Heart right ventricle (tissue), 16 donors: ENCODE measurements at regions not wholly inside any gene's neighbourhood (a gene's known extent, or its start where the extent isn't known, plus 50 kb on each side); places are given as distances from the start of the nearest gene placed in this dataset.

ENCODE experiments used
- ATAC-seq, 8 donors: fragments of 200-7000 bp; cut with Tn5 transposase; one replicate each; pipeline ENCODE4 v1.9.1; 2020; ENCODE audit warnings: mild to moderate bottlenecking in 8 of 8, moderate library complexity in 8 of 8, moderate number of reproducible peaks in 1 of 8
- DNase-seq, 2 donors: peaks; one replicate each; pipeline ENCODE4 v3.0.0-alpha.2; 2020
- H3K27ac ChIP-seq, 10 donors: fragments of 200-600 bp; sonication (generic) in 2 of 10; one replicate each; pipeline versions ENCODE4 v1.5.0 to v1.8.0; 2020 to 2022; ENCODE audit warnings: mild to moderate bottlenecking in 3 of 10
- H3K27me3 ChIP-seq, 7 donors: fragments of 200-600 bp; one replicate each; pipeline ENCODE4 v1.8.0; 2021 to 2022; ENCODE audit warnings: mild to moderate bottlenecking in 2 of 7
- H3K36me3 ChIP-seq, 9 donors: fragments of 200-600 bp; sonication (generic) in 1 of 9; one replicate each; pipeline versions ENCODE4 v1.5.0 to v1.8.0; 2020 to 2022; ENCODE audit warnings: mild to moderate bottlenecking in 2 of 9
- H3K4me1 ChIP-seq, 9 donors: fragments of 200-600 bp; sonication (generic) in 1 of 9; one replicate each; pipeline versions ENCODE4 v1.5.0 to v1.8.0; 2020 to 2022; ENCODE audit warnings: mild to moderate bottlenecking in 4 of 9
- H3K4me3 ChIP-seq, 10 donors: fragments of 200-600 bp; sonication (generic) in 2 of 10; one replicate each; pipeline versions ENCODE4 v1.5.0 to v1.8.0; 2020 to 2022; ENCODE audit warnings: mild to moderate bottlenecking in 7 of 10, moderate library complexity in 2 of 10
- H3K9me3 ChIP-seq, 11 donors: fragments of 200-600 bp in 10 of 11; sonication (generic) in 2 of 11; one replicate each; pipeline versions ENCODE4 v1.5.0 to v1.8.0; 2013 to 2022; ENCODE audit warnings: mild to moderate bottlenecking in 2 of 11, control low read depth in 1 of 11, moderate library complexity in 1 of 11
- WGBS, 2 donors: extraction: QIAGEN DNeasy Blood & Tissue Kit; methylation state at CpG; one replicate each; pipeline ENCODE4 v1.1.7; 2013; ENCODE audit warnings: inconsistent platforms in 1 of 2; 5-methylcytosine and 5-hydroxymethylcytosine counted together
- intact Hi-C, 10 donors: fragments of 100-400 bp; cut with DNase I; formaldehyde crosslinking; loops; one replicate each; pipeline versions ENCODE4 v1.11.1 to v1.14.2; 2022
- TF ChIP-seq, protein P1 (sequence below), 9 donors: fragments of 200-600 bp; sonication (generic) in 2 of 9; IDR thresholded peaks; one replicate each; pipeline versions ENCODE4 v1.5.0 to v1.8.0; 2021 to 2022; ENCODE audit warnings: antibody characterized with exemption in 9 of 9, mild to moderate bottlenecking in 5 of 9, moderate library complexity in 1 of 9
- donor health status: Arrhythmogenic right ventricular cardiomyopathy.
- donor health status: ischemic (EF 13 %, LVEDD 7.1; RV severe dilation, severe dysfunction).
- donor health status: healthy with polysubstance abuse.
- donor health status: DM: no; HTN: yes; CAD: no.
- donor health status: DM: no; HTN: no; CAD: no.
- donor health status: ischemic (EF 25% LVEDD 6.9; RV normal size, moderate dysfunction).
- donor health status: ischemic (EF 25% LVEDD 5.7; RV mildly dilated, moderate dysfunction).
- donor health status: healthy.
- donor health status: DM: yes; HTN: yes; CAD: no.
- donor health status: Ischemic cardiomyopathy.
- donor health status: ischemic (EF 35%, LVEDD 5.7; RV mildly dilated, moderate dysfunction).
- donor health status: nonischemic (EF 11% LVEDD 7.7; RV severe dilation, severe dysfunction).
- donor health status: DM: yes; HTN: yes; CAD: no.
- donor health status: PGD.
- donor health status: ischemic (EF 29% LVEDD 5.4; RV normal size, mild dysfunction).
- donor health status: nonischemic (EF 23%, LVEDD 6.1; RV moderate dilation, normal function).

- Histone ChIP-seq H3K4me1 (peaks cover 0 to 2% (median 0%) of the 10 kb centered on the region in 9 donors), H3K27me3 (peaks cover 0 to 3% (median 0%) of the 10 kb centered on the region in 7 donors), H3K36me3 (no peaks in the 10 kb centered on the region), H3K9me3 (peaks cover 0 to 38% (median 0%) of the 10 kb centered on the region in 11 donors), H3K4me3 (no peak overlapping the region), H3K27ac (no peak overlapping the region)
- intact Hi-C loops: no loop called here
- TF ChIP-seq, protein P1, sequence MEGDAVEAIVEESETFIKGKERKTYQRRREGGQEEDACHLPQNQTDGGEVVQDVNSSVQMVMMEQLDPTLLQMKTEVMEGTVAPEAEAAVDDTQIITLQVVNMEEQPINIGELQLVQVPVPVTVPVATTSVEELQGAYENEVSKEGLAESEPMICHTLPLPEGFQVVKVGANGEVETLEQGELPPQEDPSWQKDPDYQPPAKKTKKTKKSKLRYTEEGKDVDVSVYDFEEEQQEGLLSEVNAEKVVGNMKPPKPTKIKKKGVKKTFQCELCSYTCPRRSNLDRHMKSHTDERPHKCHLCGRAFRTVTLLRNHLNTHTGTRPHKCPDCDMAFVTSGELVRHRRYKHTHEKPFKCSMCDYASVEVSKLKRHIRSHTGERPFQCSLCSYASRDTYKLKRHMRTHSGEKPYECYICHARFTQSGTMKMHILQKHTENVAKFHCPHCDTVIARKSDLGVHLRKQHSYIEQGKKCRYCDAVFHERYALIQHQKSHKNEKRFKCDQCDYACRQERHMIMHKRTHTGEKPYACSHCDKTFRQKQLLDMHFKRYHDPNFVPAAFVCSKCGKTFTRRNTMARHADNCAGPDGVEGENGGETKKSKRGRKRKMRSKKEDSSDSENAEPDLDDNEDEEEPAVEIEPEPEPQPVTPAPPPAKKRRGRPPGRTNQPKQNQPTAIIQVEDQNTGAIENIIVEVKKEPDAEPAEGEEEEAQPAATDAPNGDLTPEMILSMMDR (IDR thresholded peaks at IDR 0.05): no peak
- WGBS, 2 donors: 93 to 95% methylated on average over 5 of the region's 5 CpGs
- DNase-seq (no peak), ATAC-seq (no peak)
These were observed 309.9 kb upstream of the MGMT start for GRCh38 chr10:129157185-129157584.

DNA sequence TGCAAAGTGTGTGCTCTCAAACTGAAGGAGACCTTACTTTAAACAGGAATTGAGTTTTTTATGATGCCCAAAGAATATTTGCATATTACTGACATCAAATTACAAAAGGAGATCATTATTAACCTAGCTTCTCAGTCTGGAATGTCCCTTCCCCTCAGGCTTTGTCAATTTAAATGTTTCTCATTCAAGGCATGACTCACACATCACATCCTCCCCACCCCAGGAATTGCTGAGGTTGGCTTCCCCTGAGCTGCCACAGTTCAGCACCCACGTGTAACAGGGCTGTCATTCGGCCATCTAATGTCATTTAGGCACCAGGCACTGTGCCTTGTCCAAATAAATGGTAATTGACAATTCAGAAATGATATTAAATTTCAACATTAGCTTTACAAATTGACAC, 305.9 kb upstream of the MGMT start:
- Histone ChIP-seq H3K4me1 (peaks cover 0 to 2% (median 0%) of the 10 kb centered on the region in 9 donors), H3K27ac (no peak overlapping the region), H3K4me3 (no peak overlapping the region), H3K9me3 (peaks cover 0 to 27% (median 0%) of the 10 kb centered on the region in 11 donors), H3K27me3 (peaks cover 0 to 3% (median 0%) of the 10 kb centered on the region in 7 donors), H3K36me3 (no peaks in the 10 kb centered on the region)
- DNase-seq (no peak), ATAC-seq (no peak)
- intact Hi-C loops: no loop called here
- 29 to 33% methylated on average over 2 of the region's 2 CpGs for WGBS, 2 donors
- TF ChIP-seq, protein P1 (IDR thresholded peaks at IDR 0.05): no peak

- peaks cover 0 to 18% (median 0%) of the 10 kb centered on the region in 11 donors for H3K9me3 ChIP-seq
- no peaks in the 10 kb centered on the region for H3K27me3 ChIP-seq
- H3K4me3 ChIP-seq: no peak overlapping the region
- H3K27ac ChIP-seq: no peak overlapping the region
- DNase-seq: no peak
- TF ChIP-seq, protein P1 (IDR thresholded peaks at IDR 0.05): no peak
- H3K36me3 ChIP-seq: no peaks in the 10 kb centered on the region
- WGBS, 2 donors: 92 to 94% methylated on average over 7 of the region's 7 CpGs
- no peak for ATAC-seq
- intact Hi-C loops: no loop called here
- peaks cover 0 to 2% (median 0%) of the 10 kb centered on the region in 9 donors for H3K4me1 ChIP-seq
These were observed 303.5 kb upstream of the MGMT start for GRCh38 chr10:129163531-129163930.

DNA sequence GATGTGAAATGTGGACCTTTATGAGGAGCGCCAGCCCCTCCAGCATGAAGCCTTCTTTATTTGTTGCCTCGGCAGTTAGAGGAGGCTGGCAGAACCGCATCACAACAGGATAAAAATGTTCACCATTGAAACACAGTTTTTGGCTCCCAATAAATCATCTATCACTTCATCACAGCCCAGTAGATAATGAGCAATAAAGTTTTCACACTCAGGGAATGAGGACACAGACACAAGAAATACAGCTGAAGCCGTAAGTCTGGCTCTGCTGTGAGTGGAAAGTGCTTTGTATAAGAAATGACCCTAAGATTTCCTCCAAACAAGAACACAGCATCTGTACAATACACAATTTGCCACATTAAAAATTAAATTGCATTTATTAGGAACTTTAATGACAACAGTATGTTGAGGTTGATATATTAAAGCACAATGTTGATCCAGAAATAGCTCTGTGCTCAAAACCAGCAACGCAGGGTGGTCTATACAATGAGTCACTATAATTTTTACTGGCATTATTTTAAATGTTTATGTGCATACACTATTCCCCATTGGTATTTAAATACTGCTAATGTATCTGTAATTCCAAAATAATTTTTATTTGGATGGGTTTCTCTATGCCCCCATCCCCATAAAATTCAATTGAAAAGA, 301.8 kb upstream of the MGMT start:
- Histone ChIP-seq H3K36me3 (no peaks in the 10 kb centered on the region), H3K27me3 (no peaks in the 10 kb centered on the region), H3K4me3 (no peak overlapping the region), H3K9me3 (peaks cover 0 to 12% (median 0%) of the 10 kb centered on the region in 11 donors), H3K4me1 (peaks cover 0 to 2% (median 0%) of the 10 kb centered on the region in 9 donors), H3K27ac (no peak overlapping the region)
- DNase-seq: no peak
- intact Hi-C loops: no loop called here
- ATAC-seq: no peak
- TF ChIP-seq, protein P1 (IDR thresholded peaks at IDR 0.05): no peak
- WGBS, 2 donors: 84 to 87% methylated on average over 5 of the region's 5 CpGs
